Neural progenitor cell (in vitro differentiated cells): ENCODE measurements at regions not wholly inside any gene's neighbourhood (a gene's known extent, or its start where the extent isn't known, plus 50 kb on each side); places are given as distances from the start of the nearest gene placed in this dataset.

Experiments
- EZH2 ChIP-seq: fragments of 200-600 bp; sonication (generic); IDR thresholded peaks from 2 replicates; pipeline ENCODE4 v1.6.1; 2017; ENCODE audit warnings: antibody characterized with exemption, mild to moderate bottlenecking, moderate library complexity
- EZH2phosphoT487 ChIP-seq: fragments of 200-600 bp; sonication (generic); IDR thresholded peaks from 2 replicates; pipeline ENCODE4 v1.6.1; 2017; ENCODE audit warnings: antibody characterized with exemption
- TF ChIP-seq, protein P1 (sequence below): fragments of 200-600 bp; sonication (generic); IDR thresholded peaks from 2 replicates; pipeline ENCODE4 v1.5.1; 2017; ENCODE audit warnings: antibody characterized with exemption, mild to moderate bottlenecking

GRCh38 chr2:166784296-166784946, 103.9 kb upstream of the XIRP2 start:
- TF ChIP-seq, protein P1, sequence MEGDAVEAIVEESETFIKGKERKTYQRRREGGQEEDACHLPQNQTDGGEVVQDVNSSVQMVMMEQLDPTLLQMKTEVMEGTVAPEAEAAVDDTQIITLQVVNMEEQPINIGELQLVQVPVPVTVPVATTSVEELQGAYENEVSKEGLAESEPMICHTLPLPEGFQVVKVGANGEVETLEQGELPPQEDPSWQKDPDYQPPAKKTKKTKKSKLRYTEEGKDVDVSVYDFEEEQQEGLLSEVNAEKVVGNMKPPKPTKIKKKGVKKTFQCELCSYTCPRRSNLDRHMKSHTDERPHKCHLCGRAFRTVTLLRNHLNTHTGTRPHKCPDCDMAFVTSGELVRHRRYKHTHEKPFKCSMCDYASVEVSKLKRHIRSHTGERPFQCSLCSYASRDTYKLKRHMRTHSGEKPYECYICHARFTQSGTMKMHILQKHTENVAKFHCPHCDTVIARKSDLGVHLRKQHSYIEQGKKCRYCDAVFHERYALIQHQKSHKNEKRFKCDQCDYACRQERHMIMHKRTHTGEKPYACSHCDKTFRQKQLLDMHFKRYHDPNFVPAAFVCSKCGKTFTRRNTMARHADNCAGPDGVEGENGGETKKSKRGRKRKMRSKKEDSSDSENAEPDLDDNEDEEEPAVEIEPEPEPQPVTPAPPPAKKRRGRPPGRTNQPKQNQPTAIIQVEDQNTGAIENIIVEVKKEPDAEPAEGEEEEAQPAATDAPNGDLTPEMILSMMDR: no peak
- TF ChIP-seq EZH2phosphoT487: no peak
- TF ChIP-seq EZH2: no peak
